GM12878 (cell line): ENCODE measurements at regions not wholly inside any gene's neighbourhood (a gene's known extent, or its start where the extent isn't known, plus 50 kb on each side); places are given as distances from the start of the nearest gene placed in this dataset.

ENCODE experiments used
- ATAC-seq: fragments of 200-7000 bp; cut with Tn5 transposase; 3 replicates; pipeline ENCODE4 v1.9.1; 2020; ENCODE audit warnings: mild to moderate bottlenecking, moderate library complexity
- BruUV-seq: library from RNA; stranded (reverse); fragments of 400-500 nt; replicated peaks from 2 replicates; lab custom pipeline; 2021; lab: Mats Ljungman, UMichigan
- CTCF ChIA-PET: fragments of 300-600 bp; sonication (Branson Sonifier 250); formaldehyde crosslinking; extraction: SDS; loops from one replicate; lab custom pipeline; 2021; ENCODE audit warnings: inconsistent platforms; lab: Yijun Ruan, JAX
- POLR2A ChIA-PET: fragments of 350-600 bp; formaldehyde crosslinking; extraction: SDS; loops from one replicate; lab custom pipeline; 2021; ENCODE audit warnings: inconsistent platforms; lab: Charles Lee
- RAD21 ChIA-PET: fragments of 300-600 bp; sonication (Branson Sonifier 250); formaldehyde crosslinking; loops from one replicate; lab custom pipeline; 2023; ENCODE audit warnings: antibody characterized with exemption; ENCODE audit not compliant: unreplicated experiment; lab: Charles Lee
- SMC1A ChIA-PET: fragments of 300-600 bp; sonication (Branson Sonifier 250); formaldehyde crosslinking; loops from one replicate; lab custom pipeline; 2023; ENCODE audit not compliant: unreplicated experiment, uncharacterized antibody; lab: Charles Lee
- DNase-seq: peaks from one replicate; pipeline ENCODE4 v3.0.0-alpha.2; 2011; ENCODE audit warnings: low read depth, low spot score
- FAIRE-seq: peaks from 3 replicates; lab custom pipeline; 2011; peaks lifted over from hg19 to GRCh38; lab: Jason Lieb, UNC
- H2AFZ ChIP-seq: 2 replicates; pipeline ENCODE4 v1.6.0; 2011; ENCODE audit warnings: low read depth, low read length, control low read depth; ENCODE audit not compliant: control insufficient read depth
- H3K27ac ChIP-seq: 2 replicates; pipeline ENCODE4 v1.5.1; 2011; ENCODE audit warnings: control low read depth; ENCODE audit not compliant: control insufficient read depth, insufficient read depth
- H3K27me3 ChIP-seq, 2 experiments: replicated peaks in 1 of 2; 2 replicates each; pipeline versions ENCODE4 v1.6.0 to v1.6.1; 2011; ENCODE audit warnings: low read length in 1 of 2; ENCODE audit not compliant: control insufficient read depth in 2 of 2, insufficient read depth in 2 of 2
- H3K36me3 ChIP-seq, 2 experiments: 2 replicates each; pipeline ENCODE4 v1.5.1; 2011; ENCODE audit warnings: low read length in 1 of 2; ENCODE audit not compliant: control insufficient read depth in 2 of 2, insufficient read depth in 2 of 2
- H3K4me1 ChIP-seq: 2 replicates; pipeline ENCODE4 v1.6.1; 2011; ENCODE audit warnings: mild to moderate bottlenecking, low read length, moderate library complexity, mixed read lengths; ENCODE audit not compliant: control insufficient read depth, insufficient read depth
- H3K4me2 ChIP-seq: 2 replicates; pipeline ENCODE4 v1.6.0; 2011; ENCODE audit warnings: control low read depth; ENCODE audit not compliant: control insufficient read depth, insufficient read depth
- H3K4me3 ChIP-seq: fragments of 200-600 bp; sonication (generic); 2 replicates; pipeline ENCODE4 v1.5.1; 2016
- H3K79me2 ChIP-seq: 2 replicates; pipeline ENCODE4 v1.6.0; 2011; ENCODE audit warnings: low read length; ENCODE audit not compliant: control insufficient read depth, insufficient read depth
- H3K9ac ChIP-seq: 2 replicates; pipeline ENCODE4 v1.8.0; 2011; ENCODE audit warnings: low read length, control low read depth, mixed read lengths; ENCODE audit not compliant: control insufficient read depth, insufficient read depth
- H3K9me3 ChIP-seq: replicated peaks from 3 replicates; pipeline ENCODE4 v1.5.1; 2011; ENCODE audit warnings: mild to moderate bottlenecking, low read length; ENCODE audit not compliant: control insufficient read depth, insufficient read depth
- H4K20me1 ChIP-seq: 2 replicates; pipeline ENCODE4 v1.6.0; 2011; ENCODE audit not compliant: control insufficient read depth, insufficient read depth
- CREB1 ChIP-seq: IDR thresholded peaks from 2 replicates; pipeline ENCODE4 v1.6.1; 2012; ENCODE audit warnings: low read depth, mild to moderate bottlenecking, inconsistent platforms
- EGR1 ChIP-seq, 2 experiments: IDR thresholded peaks; 1 replicate in 1 of 2; 2 replicates in 1 of 2; pipeline ENCODE4 v1.6.1; 2011 to 2012; ENCODE audit warnings: low read depth in 2 of 2, low read length in 2 of 2, borderline replicate concordance in 1 of 2, mild to moderate bottlenecking in 1 of 2, moderate library complexity in 1 of 2
- EZH2 ChIP-seq: IDR thresholded peaks from 2 replicates; pipeline ENCODE4 v1.6.1; 2012; ENCODE audit warnings: low read depth, mild to moderate bottlenecking, control low read depth, inconsistent platforms, low read length, borderline replicate concordance; ENCODE audit not compliant: control insufficient read depth
- FOXM1 ChIP-seq: IDR thresholded peaks from 2 replicates; pipeline ENCODE4 v1.6.1; 2012; ENCODE audit warnings: low read depth, mild to moderate bottlenecking, inconsistent platforms, low read length, moderate library complexity
- IKZF2 ChIP-seq, 2 experiments: fragments of 450-650 bp; IDR thresholded peaks; 2 replicates each; pipeline ENCODE4 v1.6.1; 2017; ENCODE audit warnings: mild to moderate bottlenecking in 2 of 2, moderate library complexity in 2 of 2
- IRF4 ChIP-seq: IDR thresholded peaks from 2 replicates; pipeline ENCODE4 v1.6.1; 2011; ENCODE audit warnings: low read depth, low read length
- KDM1A ChIP-seq: fragments of 200-600 bp; sonication (generic); IDR thresholded peaks from 2 replicates; pipeline ENCODE4 v1.6.1; 2016; ENCODE audit warnings: borderline replicate concordance
- NFXL1 ChIP-seq: fragments of 450-650 bp; IDR thresholded peaks from 2 replicates; pipeline ENCODE4 v1.6.1; 2017; ENCODE audit warnings: antibody characterized with exemption, mild to moderate bottlenecking, borderline replicate concordance
- NFYA ChIP-seq: IDR thresholded peaks from 2 replicates; pipeline ENCODE4 v1.6.1; 2011; ENCODE audit warnings: low read depth, mild to moderate bottlenecking, low read length, improper control_type of control experiment, borderline replicate concordance
- POU2F2 ChIP-seq: IDR thresholded peaks from 3 replicates; pipeline ENCODE4 v1.6.1; 2011; ENCODE audit warnings: low read depth, mild to moderate bottlenecking, low read length, borderline replicate concordance
- SMAD1 ChIP-seq: fragments of 450-650 bp; IDR thresholded peaks from 2 replicates; pipeline ENCODE4 v1.6.1; 2018; ENCODE audit warnings: mild to moderate bottlenecking, low read depth; ENCODE audit not compliant: partially characterized antibody
- SMAD5 ChIP-seq: IDR thresholded peaks from 2 replicates; pipeline ENCODE4 v1.6.1; 2016; ENCODE audit warnings: antibody characterized with exemption, low read depth
- SPI1 ChIP-seq: IDR thresholded peaks from 2 replicates; pipeline ENCODE4 v1.6.1; 2011; ENCODE audit warnings: low read depth, mild to moderate bottlenecking, low read length, moderate library complexity, borderline replicate concordance; ENCODE audit not compliant: insufficient read depth
- YBX1 ChIP-seq: fragments of 450-650 bp; IDR thresholded peaks from 2 replicates; pipeline ENCODE4 v1.6.1; 2016; ENCODE audit warnings: antibody characterized with exemption
- ZNF592 ChIP-seq: fragments of 450-650 bp; IDR thresholded peaks from 2 replicates; pipeline ENCODE4 v1.6.1; 2017; ENCODE audit warnings: mild to moderate bottlenecking, moderate library complexity
- WGBS: methylation state at CpG from one replicate; pipeline ENCODE4 v1.1.6; 2016; ENCODE audit warnings: low lambda C conversion rate; ENCODE audit not compliant: insufficient replicate concordance, insufficient coverage; ENCODE audit errors: missing lambda C conversion rate; 5-methylcytosine and 5-hydroxymethylcytosine counted together
- in situ Hi-C: fragments of 300-500 bp; cut with MboI; formaldehyde crosslinking; loops from 9 replicates; pipeline ENCODE4 v1.14.3; 2018; ENCODE audit warnings: mixed read lengths
- intact Hi-C: fragments of 100-400 bp; cut with micrococcal nuclease; formaldehyde crosslinking; loops from one replicate; pipeline ENCODE4 v1.14.2; 2022; ENCODE audit not compliant: unreplicated experiment
- TF ChIP-seq, protein P1 (sequence below): IDR thresholded peaks from 2 replicates; pipeline ENCODE4 v1.6.1; 2011; ENCODE audit warnings: low read depth, mild to moderate bottlenecking, low read length, moderate library complexity, borderline replicate concordance; ENCODE audit errors: extremely low read depth

DNA sequence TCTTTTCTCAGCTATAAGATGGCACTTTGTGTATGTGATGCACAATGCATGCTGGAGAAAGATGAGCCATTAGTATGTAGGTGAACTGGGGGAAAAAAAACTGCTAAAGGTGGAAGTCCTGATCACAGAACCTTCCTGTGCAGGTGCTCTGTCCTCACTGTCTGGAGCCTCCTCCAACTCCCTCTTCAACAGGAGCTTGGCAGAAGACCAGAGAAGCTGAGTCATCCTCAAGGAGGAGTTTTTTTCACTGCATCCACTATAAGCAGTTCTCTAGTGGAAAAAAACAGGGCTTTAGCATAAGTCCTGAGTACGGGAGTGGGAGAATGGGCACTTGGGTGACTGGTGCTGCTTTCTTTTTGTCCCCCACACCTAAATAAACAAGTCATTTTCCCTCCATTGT lies 168.4 kb upstream of the CADPS start:
- Histone ChIP-seq H2AFZ (no peak overlapping the region), H3K4me1 (no peaks in the 10 kb centered on the region), H4K20me1 (no peaks in the 10 kb centered on the region), H3K27ac (no peak overlapping the region), H3K36me3 (no peaks in the 10 kb centered on the region), H3K9ac (no peak overlapping the region), H3K27me3 (no peaks in the 10 kb centered on the region), H3K4me2 (no peak overlapping the region), H3K9me3 (no peaks in the 10 kb centered on the region), H3K4me3 (no peak overlapping the region)
- in situ Hi-C loops, result no loop called here
- ChIA-PET RAD21 (no interaction called here), SMC1A (no interaction called here), CTCF (no interaction called here)
- DNase-seq, result no peak
- no peak for ATAC-seq
- no peak for FAIRE-seq
- intact Hi-C loops, result no loop called here
- BruUV-seq, result no TSS peak
- TF ChIP-seq NFXL1, result no peak
- no peak for TF ChIP-seq EGR1 (IDR thresholded peaks at IDR 0.05; ENCODE audit: borderline replicate concordance in 1 of 2, low read depth in 2 of 2, low read length in 2 of 2)
- TF ChIP-seq SMAD1, result no peak
- no peak for TF ChIP-seq SPI1
- TF ChIP-seq FOXM1, result no peak
- TF ChIP-seq, all 136 proteins: peak for 0
- no peaks in the 10 kb centered on the region for H3K79me2 ChIP-seq
- POLR2A ChIA-PET, result no interaction called here
- WGBS, result 0% methylated on average over 1 of the region's 1 CpG

DNA sequence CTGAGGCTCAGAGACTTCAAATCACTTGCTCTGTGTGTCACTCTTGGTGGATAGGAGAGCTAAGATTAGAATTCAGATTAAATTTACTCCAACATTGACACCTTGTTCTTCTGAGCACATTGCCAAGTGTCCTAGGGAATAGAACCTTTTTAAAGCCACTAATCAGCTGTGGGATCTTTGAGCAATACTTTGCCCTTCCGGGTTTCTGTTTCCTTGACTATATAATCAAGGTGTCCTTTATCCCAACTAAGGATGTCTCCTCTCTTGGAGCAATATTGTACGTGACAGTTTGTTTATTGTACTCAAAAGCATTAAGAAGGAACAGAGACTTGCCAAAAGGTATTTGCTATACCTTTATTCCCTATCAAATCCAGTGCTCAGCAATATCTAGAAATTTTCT lies 170.9 kb upstream of the CADPS start:
- Histone ChIP-seq H3K4me3 (no peak overlapping the region), H4K20me1 (no peaks in the 10 kb centered on the region), H3K27ac (no peak overlapping the region), H3K4me2 (no peak overlapping the region), H3K79me2 (no peaks in the 10 kb centered on the region), H3K9me3 (no peaks in the 10 kb centered on the region), H3K4me1 (no peaks in the 10 kb centered on the region), H3K27me3 (no peaks in the 10 kb centered on the region), H3K9ac (no peak overlapping the region), H3K36me3 (no peaks in the 10 kb centered on the region), H2AFZ (no peak overlapping the region)
- RAD21 ChIA-PET, result no interaction called here
- DNase-seq (no peak), FAIRE-seq (no peak), ATAC-seq (no peak)
- CTCF ChIA-PET, result no interaction called here
- WGBS, result 4% methylated on average over 2 of the region's 2 CpGs
- SMC1A ChIA-PET, result interaction anchor here (1.0 to 1.4 kb wide), 2 partner anchors 10 to 33 kb away, joined by 3 read pairs; no protein-coding TSS in a partner anchor
- intact Hi-C loops, result no loop called here
- in situ Hi-C loops, result no loop called here
- BruUV-seq, result no TSS peak
- POLR2A ChIA-PET, result no interaction called here
- TF ChIP-seq YBX1, result no peak
- no peak for TF ChIP-seq KDM1A
- TF ChIP-seq ZNF592, result no peak
- no peak for TF ChIP-seq NFYA
- TF ChIP-seq POU2F2, result no peak
- no peak for TF ChIP-seq IKZF2 (IDR thresholded peaks at IDR 0.05)
- no peak for TF ChIP-seq IRF4
- TF ChIP-seq CREB1, result no peak
- no peak for TF ChIP-seq EZH2
- TF ChIP-seq, protein P1, sequence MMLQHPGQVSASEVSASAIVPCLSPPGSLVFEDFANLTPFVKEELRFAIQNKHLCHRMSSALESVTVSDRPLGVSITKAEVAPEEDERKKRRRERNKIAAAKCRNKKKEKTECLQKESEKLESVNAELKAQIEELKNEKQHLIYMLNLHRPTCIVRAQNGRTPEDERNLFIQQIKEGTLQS, result no peak
- TF ChIP-seq SMAD5, result no peak
